Activated CD4-positive, alpha-beta T cell treated with anti-CD3 and anti-CD28 coated beads, Interleukin-2, amount 50 U/mL, for 24 hours (primary cell): ENCODE measurements at regions not wholly inside any gene's neighbourhood (a gene's known extent, or its start where the extent isn't known, plus 50 kb on each side); places are given as distances from the start of the nearest gene placed in this dataset.

Source experiments
- DNase-seq, 2 donors: peaks; one replicate each; pipeline ENCODE4 v3.0.0-alpha.2; 2020; ENCODE audit warnings: low read depth in 1 of 2, low spot score in 1 of 2

GRCh38 chr12:98194591-98194990, 320.8 kb upstream of the TMPO start:
- no peak for DNase-seq

GRCh38 chr12:98198261-98198982, 317.0 kb upstream of the TMPO start:
- DNase-seq, result no peak

- no peak for DNase-seq
These were observed 306.6 kb upstream of the TMPO start for GRCh38 chr12:98208816-98209215.

- DNase-seq, result no peak
These were observed 303.3 kb upstream of the TMPO start for GRCh38 chr12:98211909-98212695.

- DNase-seq, result no peak
These were observed 301.8 kb upstream of the TMPO start for GRCh38 chr12:98213556-98213955.

GRCh38 chr12:98217257-98217656, 298.1 kb upstream of the TMPO start:
- DNase-seq, result no peak

GRCh38 chr12:98220636-98221035, 294.8 kb upstream of the TMPO start:
- no peak for DNase-seq

- DNase-seq, result no peak
These were observed 294.1 kb upstream of the TMPO start for GRCh38 chr12:98221243-98221808.

GRCh38 chr12:98222135-98222534, 293.3 kb upstream of the TMPO start:
- no peak for DNase-seq

- no peak for DNase-seq
These were observed 290.7 kb upstream of the TMPO start for GRCh38 chr12:98224584-98225221.

GRCh38 chr12:98227162-98227561, 288.2 kb upstream of the TMPO start:
- DNase-seq, result no peak

- DNase-seq, result no peak
These were observed 286.5 kb upstream of the TMPO start for GRCh38 chr12:98228683-98229539.

GRCh38 chr12:98229540-98229924, 285.9 kb upstream of the TMPO start:
- DNase-seq, result no peak

GRCh38 chr12:98232753-98233390, 282.5 kb upstream of the TMPO start:
- no peak for DNase-seq

- no peak for DNase-seq
These were observed 280.1 kb upstream of the TMPO start for GRCh38 chr12:98235301-98235700.

- no peak for DNase-seq
These were observed 276.8 kb upstream of the TMPO start for GRCh38 chr12:98238515-98239130.

GRCh38 chr12:98243190-98243589, 272.2 kb upstream of the TMPO start:
- DNase-seq, result no peak

GRCh38 chr12:98244136-98244535, 271.3 kb upstream of the TMPO start:
- no peak for DNase-seq

GRCh38 chr12:98253207-98254037, 262.0 kb upstream of the TMPO start:
- DNase-seq, result no peak
